ENCODE measurements at regions not wholly inside any gene's neighbourhood (a gene's known extent, or its start where the extent isn't known, plus 50 kb on each side); places are given as distances from the start of the nearest gene placed in this dataset.

DNA sequence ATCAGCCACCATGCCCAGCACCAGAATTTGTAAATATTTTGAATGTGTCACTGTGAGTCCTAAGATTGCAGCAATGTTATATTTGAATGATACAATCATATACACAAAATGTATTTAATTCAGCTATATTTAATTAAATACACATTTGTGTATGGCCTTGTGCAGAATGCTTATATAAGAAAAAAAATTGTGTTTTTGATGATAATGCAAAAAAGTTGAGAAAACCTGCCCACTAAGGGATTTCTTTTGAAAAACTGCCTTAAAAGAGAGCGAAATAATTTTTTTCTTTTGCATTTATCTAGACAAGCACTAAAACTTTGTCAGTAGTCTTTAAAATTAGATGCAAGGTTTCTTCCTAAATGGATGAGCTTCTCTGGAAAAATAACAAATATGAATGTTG lies 68.1 kb upstream of the OTUD4 start:
- no peak overlapping the region for H3K4me2 ChIP-seq
- H3K27me3 ChIP-seq (ENCODE audit: insufficient read depth, low read depth) = no peaks in the 10 kb centered on the region
- no peak overlapping the region for H3K4me3 ChIP-seq (IDR thresholded peaks at IDR 0.05; ENCODE audit: insufficient read depth, low read depth, low read length)
- no peaks in the 10 kb centered on the region for H3K79me2 ChIP-seq (ENCODE audit: insufficient read depth, low read depth)
- no peaks in the 10 kb centered on the region for H3K4me1 ChIP-seq (ENCODE audit: low read depth, poor library complexity, severe bottlenecking)
- no peak overlapping the region for H3K27ac ChIP-seq
- H4K20me1 ChIP-seq (ENCODE audit: insufficient read depth) = no peaks in the 10 kb centered on the region
- no peak overlapping the region for H3K9ac ChIP-seq
- no peaks in the 10 kb centered on the region for H3K36me3 ChIP-seq (ENCODE audit: insufficient read depth)
- no peak overlapping the region for H2AFZ ChIP-seq (ENCODE audit: low read depth)
- no peak for TF ChIP-seq CTCF (conservative IDR thresholded peaks at IDR 0.05; ENCODE audit: low read depth, low read length)

DNA sequence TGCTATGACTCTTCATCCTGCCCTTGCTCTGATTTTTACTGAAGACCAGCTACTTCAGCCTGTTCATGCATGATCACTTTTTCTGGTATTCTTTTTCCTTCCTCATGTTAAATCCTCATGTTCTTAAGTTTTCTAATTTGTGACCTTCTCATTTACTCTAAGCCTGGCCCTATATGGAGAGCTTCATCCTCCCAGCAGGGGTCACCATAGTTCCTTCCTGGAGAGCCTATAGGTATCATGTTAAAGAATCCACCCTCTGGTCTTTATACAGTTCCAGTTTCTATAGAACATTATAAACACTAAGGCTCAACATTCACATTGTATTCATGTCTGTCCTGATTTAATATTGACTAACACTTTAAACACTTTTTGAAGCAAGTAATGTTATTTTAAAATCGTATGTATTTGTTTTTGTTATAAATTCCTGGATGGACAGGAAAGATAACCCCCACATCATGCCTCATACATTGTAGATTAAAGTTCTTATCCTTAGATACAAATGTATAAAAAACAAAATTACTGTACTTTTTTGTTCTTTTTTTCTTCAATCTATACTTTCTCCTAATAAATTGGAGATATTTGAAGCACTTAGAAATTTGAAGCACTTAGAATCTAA lies 53.8 kb upstream of the OTUD4 start:
- TF ChIP-seq CTCF (conservative IDR thresholded peaks at IDR 0.05; ENCODE audit: low read depth, low read length) = peak; percentile 96
- Histone ChIP-seq H4K20me1 (ENCODE audit: insufficient read depth) (no peaks in the 10 kb centered on the region), H3K4me1 (ENCODE audit: low read depth, poor library complexity, severe bottlenecking) (peaks cover 3% of the 10 kb centered on the region), H3K27ac (no peak overlapping the region), H2AFZ (ENCODE audit: low read depth) (no peak overlapping the region), H3K9ac (no peak overlapping the region), H3K27me3 (ENCODE audit: insufficient read depth, low read depth) (no peaks in the 10 kb centered on the region), H3K4me2 (no peak overlapping the region), H3K4me3 (IDR thresholded peaks at IDR 0.05; ENCODE audit: insufficient read depth, low read depth, low read length) (no peak overlapping the region), H3K36me3 (ENCODE audit: insufficient read depth) (no peaks in the 10 kb centered on the region), H3K79me2 (ENCODE audit: insufficient read depth, low read depth) (no peaks in the 10 kb centered on the region)

DNA sequence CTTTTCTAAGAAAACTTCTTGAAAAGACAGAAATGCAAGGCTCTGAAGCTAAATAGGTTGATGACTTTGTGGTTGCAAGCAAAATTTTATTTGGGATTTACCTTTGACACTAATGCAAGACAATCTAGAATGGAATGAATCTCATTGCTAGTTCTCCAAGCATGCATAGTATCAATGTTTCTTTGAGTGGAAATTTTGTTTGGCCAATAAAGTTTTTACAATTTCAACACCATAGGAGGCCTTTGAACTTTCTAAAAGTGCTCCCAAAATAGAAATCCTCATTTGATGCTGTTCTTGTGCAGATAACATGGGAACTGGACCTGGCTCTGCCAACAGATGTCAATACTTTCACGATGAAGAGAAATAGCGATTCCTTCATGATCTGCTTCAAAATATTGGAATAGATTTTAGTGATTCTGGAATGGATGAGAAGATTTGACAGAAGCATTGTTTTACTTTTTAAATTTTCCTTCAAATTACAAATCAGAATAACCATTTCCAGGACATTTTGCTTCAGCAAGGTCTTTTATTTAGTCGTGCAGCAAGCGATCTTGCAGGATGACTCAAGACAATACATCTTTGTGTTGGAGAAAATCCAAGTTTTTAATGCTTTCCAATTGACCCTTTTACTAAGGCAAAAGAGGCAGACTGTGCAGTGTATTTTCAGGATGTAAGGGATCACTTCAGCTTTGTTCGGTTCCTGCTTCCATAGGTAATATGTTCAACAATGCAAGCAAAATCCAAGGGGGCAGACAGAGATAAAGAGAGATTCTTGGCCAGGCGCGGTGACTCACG lies 51.7 kb upstream of the OTUD4 start:
- no peak overlapping the region for H3K27ac ChIP-seq
- no peak overlapping the region for H3K4me3 ChIP-seq (IDR thresholded peaks at IDR 0.05; ENCODE audit: insufficient read depth, low read depth, low read length)
- no peak for TF ChIP-seq CTCF (conservative IDR thresholded peaks at IDR 0.05; ENCODE audit: low read depth, low read length)

DNA sequence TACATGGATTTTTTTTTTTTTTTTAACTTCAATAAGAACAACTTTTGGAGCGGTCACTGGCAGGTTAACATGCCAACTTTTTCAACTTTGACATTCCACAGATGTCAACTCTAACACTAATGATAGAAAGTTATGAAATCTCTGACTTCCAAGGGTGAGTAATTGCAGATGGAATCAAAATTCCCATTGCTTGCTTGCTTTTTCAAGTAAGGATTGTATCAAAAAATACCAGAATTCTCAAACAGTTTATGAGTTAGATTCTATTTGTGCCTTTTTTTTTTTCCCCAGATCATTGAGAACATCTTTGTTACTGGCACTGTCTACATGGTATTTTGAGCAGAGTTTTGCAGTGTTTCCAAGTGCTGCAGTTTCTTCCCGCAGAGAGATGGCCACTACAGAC lies 50.3 kb upstream of the OTUD4 start:
- peaks cover 3% of the 10 kb centered on the region for H3K4me1 ChIP-seq (ENCODE audit: low read depth, poor library complexity, severe bottlenecking)
- H3K36me3 ChIP-seq (ENCODE audit: insufficient read depth) = no peaks in the 10 kb centered on the region
- TF ChIP-seq CTCF (conservative IDR thresholded peaks at IDR 0.05; ENCODE audit: low read depth, low read length) = no peak
- H2AFZ ChIP-seq (ENCODE audit: low read depth) = no peak overlapping the region
- H3K27me3 ChIP-seq (ENCODE audit: insufficient read depth, low read depth) = no peaks in the 10 kb centered on the region
- H3K79me2 ChIP-seq (ENCODE audit: insufficient read depth, low read depth) = no peaks in the 10 kb centered on the region
- H3K4me3 ChIP-seq (IDR thresholded peaks at IDR 0.05; ENCODE audit: insufficient read depth, low read depth, low read length) = no peak overlapping the region
- no peak overlapping the region for H3K4me2 ChIP-seq
- no peaks in the 10 kb centered on the region for H4K20me1 ChIP-seq (ENCODE audit: insufficient read depth)
- no peak overlapping the region for H3K27ac ChIP-seq
- no peak overlapping the region for H3K9ac ChIP-seq

More for the DNA sequence above, 51.7 kb upstream of the OTUD4 start:
- H3K9ac ChIP-seq = no peak overlapping the region
- no peaks in the 10 kb centered on the region for H3K36me3 ChIP-seq (ENCODE audit: insufficient read depth)
- peaks cover 3% of the 10 kb centered on the region for H3K4me1 ChIP-seq (ENCODE audit: low read depth, poor library complexity, severe bottlenecking)
- H3K79me2 ChIP-seq (ENCODE audit: insufficient read depth, low read depth) = no peaks in the 10 kb centered on the region
- no peaks in the 10 kb centered on the region for H4K20me1 ChIP-seq (ENCODE audit: insufficient read depth)
- H3K27me3 ChIP-seq (ENCODE audit: insufficient read depth, low read depth) = no peaks in the 10 kb centered on the region
- H3K4me2 ChIP-seq = no peak overlapping the region
- H2AFZ ChIP-seq (ENCODE audit: low read depth) = no peak overlapping the region
